ENCODE measurements at regions not wholly inside any gene's neighbourhood (a gene's known extent, or its start where the extent isn't known, plus 50 kb on each side); places are given as distances from the start of the nearest gene placed in this dataset.
"Not testable (repeated sequence)": the region's sequence is repeated elsewhere in the genome, so short reads cannot be mapped to it uniquely, and the experiment has no call there.

GRCh38 chr6:140684776-140685550, 1310.5 kb upstream of the CITED2 start:
- peak; percentile 10 for DNase-seq (ENCODE audit: low read depth, low spot score)

- DNase-seq (ENCODE audit: low read depth, low spot score): no peak
These were observed 1303.5 kb upstream of the CITED2 start for GRCh38 chr6:140677781-140678528.

- no peak for DNase-seq (ENCODE audit: low read depth, low spot score)
These were observed 1297.5 kb upstream of the CITED2 start for GRCh38 chr6:140671926-140672325.

- no peak for DNase-seq (ENCODE audit: low read depth, low spot score)
These were observed 1295.6 kb upstream of the CITED2 start for GRCh38 chr6:140670021-140670420.

- no peak for DNase-seq (ENCODE audit: low read depth, low spot score)
These were observed 1294.9 kb upstream of the CITED2 start for GRCh38 chr6:140669321-140669720.

GRCh38 chr6:140663772-140664171, 1289.3 kb upstream of the CITED2 start:
- no peak for DNase-seq (ENCODE audit: low read depth, low spot score)

GRCh38 chr6:140663094-140663493, 1288.6 kb upstream of the CITED2 start:
- DNase-seq (ENCODE audit: low read depth, low spot score): no peak

- no peak for DNase-seq (ENCODE audit: low read depth, low spot score)
These were observed 1287.2 kb upstream of the CITED2 start for GRCh38 chr6:140661691-140662090.

GRCh38 chr6:140660295-140660694, 1285.8 kb upstream of the CITED2 start:
- no peak for DNase-seq (ENCODE audit: low read depth, low spot score)

- no peak for DNase-seq (ENCODE audit: low read depth, low spot score)
These were observed 1279.5 kb upstream of the CITED2 start for GRCh38 chr6:140653972-140654371.

GRCh38 chr6:140653506-140653905, 1279.1 kb upstream of the CITED2 start:
- DNase-seq (ENCODE audit: low read depth, low spot score): no peak

- DNase-seq (ENCODE audit: low read depth, low spot score): not testable (repeated sequence)
These were observed 1275.1 kb upstream of the CITED2 start for GRCh38 chr6:140649502-140649901.

- DNase-seq (ENCODE audit: low read depth, low spot score): not testable (repeated sequence)
These were observed 1272.9 kb upstream of the CITED2 start for GRCh38 chr6:140647322-140647721.

GRCh38 chr6:140644017-140644416, 1269.6 kb upstream of the CITED2 start:
- no peak for DNase-seq (ENCODE audit: low read depth, low spot score)

- no peak for DNase-seq (ENCODE audit: low read depth, low spot score)
These were observed 1267.0 kb upstream of the CITED2 start for GRCh38 chr6:140641412-140641811.

GRCh38 chr6:140636908-140637402, 1262.5 kb upstream of the CITED2 start:
- DNase-seq (ENCODE audit: low read depth, low spot score): no peak

- DNase-seq (ENCODE audit: low read depth, low spot score): no peak
These were observed 1261.9 kb upstream of the CITED2 start for GRCh38 chr6:140636271-140636907.

- DNase-seq (ENCODE audit: low read depth, low spot score): no peak
These were observed 1252.6 kb upstream of the CITED2 start for GRCh38 chr6:140627002-140627401.

GRCh38 chr6:140623498-140623897, 1249.0 kb upstream of the CITED2 start:
- DNase-seq (ENCODE audit: low read depth, low spot score): no peak

GRCh38 chr6:140620496-140620895, 1246.0 kb upstream of the CITED2 start:
- DNase-seq (ENCODE audit: low read depth, low spot score): no peak

- no peak for DNase-seq (ENCODE audit: low read depth, low spot score)
These were observed 1235.5 kb upstream of the CITED2 start for GRCh38 chr6:140609956-140610355.

- no peak for DNase-seq (ENCODE audit: low read depth, low spot score)
These were observed 1234.9 kb upstream of the CITED2 start for GRCh38 chr6:140609321-140609720.

All from pulmonary artery endothelial cell (primary cell).